GM04503 (cell line): ENCODE measurements at regions not wholly inside any gene's neighbourhood (a gene's known extent, or its start where the extent isn't known, plus 50 kb on each side); places are given as distances from the start of the nearest gene placed in this dataset.
"Not testable (repeated sequence)": the region's sequence is repeated elsewhere in the genome, so short reads cannot be mapped to it uniquely, and the experiment has no call there.

Source experiments
- DNase-seq: peaks from one replicate; pipeline ENCODE4 v3.0.0-alpha.2; 2012; ENCODE audit warnings: low read depth

- no peak for DNase-seq
Observed at GRCh38 chr22:22776121-22776520, 111.5 kb upstream of the IGLL5 start.

GRCh38 chr22:22779213-22779612 is 108.4 kb upstream of the IGLL5 start:
- no peak for DNase-seq

GRCh38 chr22:22783575-22783974 is 104.0 kb upstream of the IGLL5 start:
- DNase-seq: no peak

- DNase-seq: no peak
Observed at GRCh38 chr22:22784249-22785039, 103.2 kb upstream of the IGLL5 start.

GRCh38 chr22:22785316-22786065 is 102.1 kb upstream of the IGLL5 start:
- DNase-seq: no peak

- DNase-seq: no peak
Observed at GRCh38 chr22:22786301-22787115, 101.1 kb upstream of the IGLL5 start.

- DNase-seq: no peak
Observed at GRCh38 chr22:22787151-22787550, 100.5 kb upstream of the IGLL5 start.

- DNase-seq: no peak
Observed at GRCh38 chr22:22787786-22788459, 99.7 kb upstream of the IGLL5 start.

GRCh38 chr22:22788460-22789037 is 99.1 kb upstream of the IGLL5 start:
- DNase-seq: no peak

GRCh38 chr22:22789233-22789921 is 98.2 kb upstream of the IGLL5 start:
- no peak for DNase-seq

GRCh38 chr22:22789922-22790845 is 97.4 kb upstream of the IGLL5 start:
- no peak for DNase-seq

- DNase-seq: no peak
Observed at GRCh38 chr22:22791438-22792181, 96.0 kb upstream of the IGLL5 start.

GRCh38 chr22:22792205-22792786 is 95.3 kb upstream of the IGLL5 start:
- DNase-seq: not testable (repeated sequence)

GRCh38 chr22:22795639-22796038 is 92.0 kb upstream of the IGLL5 start:
- DNase-seq: not testable (repeated sequence)

GRCh38 chr22:22796724-22797123 is 90.9 kb upstream of the IGLL5 start:
- DNase-seq: no peak

GRCh38 chr22:22798232-22798616 is 89.4 kb upstream of the IGLL5 start:
- DNase-seq: no peak

GRCh38 chr22:22798716-22799115 is 88.9 kb upstream of the IGLL5 start:
- DNase-seq: no peak

- DNase-seq: no peak
Observed at GRCh38 chr22:22799561-22799960, 88.1 kb upstream of the IGLL5 start.

GRCh38 chr22:22800716-22801115 is 86.9 kb upstream of the IGLL5 start:
- DNase-seq: peak; percentile 4
